Mesenteric fat pad (tissue), 1 donor: ENCODE measurements at regions not wholly inside any gene's neighbourhood (a gene's known extent, or its start where the extent isn't known, plus 50 kb on each side); places are given as distances from the start of the nearest gene placed in this dataset.
"Not testable (repeated sequence)": the region's sequence is repeated elsewhere in the genome, so short reads cannot be mapped to it uniquely, and the experiment has no call there.

ENCODE experiments used
- DNase-seq: peaks from one replicate; pipeline ENCODE4 v3.0.0-alpha.2; 2020; ENCODE audit warnings: low spot score
- donor health status: DM: yes; HTN: yes; CAD: no.

DNA sequence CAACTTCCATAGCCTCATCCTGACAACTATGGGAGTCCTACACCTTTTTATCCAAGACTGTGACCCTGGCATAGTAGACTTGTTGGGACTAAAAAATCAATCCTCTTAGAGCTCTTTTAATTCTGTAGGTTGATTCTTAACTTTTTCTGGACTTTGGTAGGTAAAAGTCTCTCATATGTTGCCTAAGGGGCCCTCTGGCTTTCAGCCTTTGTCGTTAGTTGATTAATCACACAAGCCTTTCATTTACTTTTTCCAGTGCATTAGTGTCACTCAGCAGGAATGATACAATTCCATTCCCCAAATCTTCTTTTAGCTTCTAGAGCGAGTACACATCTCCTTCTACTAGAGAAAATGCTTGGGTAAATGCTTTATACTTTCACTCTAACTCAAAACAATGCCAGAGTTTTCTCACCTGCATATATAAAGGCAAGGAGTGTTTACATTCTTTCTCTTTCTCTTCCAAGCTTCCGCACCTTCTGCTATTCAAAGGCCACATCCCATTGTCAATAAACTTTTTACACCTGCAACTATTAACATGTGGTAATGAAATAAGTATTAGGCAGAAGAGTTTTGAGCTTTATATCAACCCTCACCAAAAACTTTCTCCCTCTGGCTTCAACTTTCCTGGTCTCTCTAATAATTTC lies 516.6 kb downstream of the FAM181B start:
- no peak for DNase-seq

DNA sequence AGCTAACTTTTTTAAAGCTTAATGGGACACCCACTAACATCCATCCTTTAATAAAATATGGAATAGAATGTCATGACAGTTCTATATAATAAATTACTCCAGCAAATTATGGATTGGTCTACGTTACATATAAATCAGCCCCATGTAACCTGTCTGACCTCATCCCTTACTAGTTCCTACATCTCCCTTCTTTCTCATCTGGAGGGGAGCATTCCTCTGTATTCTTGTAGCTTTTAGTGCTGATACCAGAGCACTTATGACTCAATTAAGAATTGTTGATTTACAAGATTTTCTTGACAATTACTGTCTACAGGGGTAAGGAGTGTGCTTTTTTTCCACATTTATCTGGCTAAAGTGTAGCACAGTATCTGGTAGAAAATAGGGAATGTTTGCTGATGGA lies 523.7 kb downstream of the FAM181B start:
- DNase-seq = no peak

DNA sequence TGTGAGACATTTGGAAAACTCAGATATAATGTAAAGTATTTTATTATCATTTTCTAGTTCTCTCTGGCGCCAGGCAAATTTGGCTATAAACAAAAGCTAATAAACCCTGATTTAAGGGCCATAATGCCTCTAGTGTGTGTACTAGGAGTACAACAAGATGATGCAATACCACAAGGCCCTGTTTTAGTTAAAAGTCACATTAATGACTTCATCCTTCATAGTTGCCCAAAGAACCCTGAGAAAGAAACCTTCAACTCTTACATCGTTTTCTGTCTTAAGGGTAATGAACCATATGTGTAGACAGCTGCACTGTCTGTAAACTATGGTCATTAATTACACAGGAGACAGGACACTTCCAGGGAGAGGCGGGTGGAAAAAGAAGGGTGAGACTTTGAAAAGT lies 538.4 kb downstream of the FAM181B start:
- DNase-seq = no peak

DNA sequence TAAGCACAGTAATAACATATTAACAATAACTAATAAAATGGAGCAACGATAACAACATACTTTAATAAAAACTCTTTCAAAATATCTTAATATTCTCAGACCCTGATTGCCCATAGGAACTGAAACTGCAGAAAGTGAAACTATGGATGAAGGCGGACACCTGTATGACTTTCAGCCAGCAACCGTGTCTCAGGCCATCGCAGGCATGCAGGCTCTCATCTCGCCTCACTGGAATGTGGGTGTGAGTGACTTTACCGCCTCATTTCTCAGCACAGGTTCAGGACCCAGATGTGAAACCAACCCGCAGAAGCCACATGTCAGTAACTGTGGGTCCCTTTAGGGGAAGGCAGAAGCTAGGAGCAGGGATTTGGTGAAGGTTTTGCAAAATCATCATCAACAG lies 539.1 kb downstream of the FAM181B start:
- no peak for DNase-seq

DNA sequence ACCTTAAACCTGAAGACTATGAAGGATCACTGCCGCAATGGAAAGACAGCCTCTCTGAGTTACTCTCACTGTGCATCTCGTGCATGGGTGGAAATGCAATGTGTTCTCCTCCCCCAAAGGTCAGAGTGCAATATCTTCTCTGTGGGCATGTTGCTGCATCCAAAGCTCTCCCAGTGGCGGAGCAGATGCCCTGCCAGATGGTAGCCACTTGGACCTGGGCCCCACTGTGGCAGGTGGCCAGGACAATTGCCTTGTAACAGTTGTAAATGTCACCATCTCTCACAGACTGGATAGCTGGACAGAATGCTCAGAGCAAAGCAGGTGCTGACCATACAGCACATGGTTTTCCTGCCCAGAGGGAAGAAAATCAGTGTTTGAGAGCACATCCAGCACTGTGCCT lies 542.0 kb downstream of the FAM181B start:
- no peak for DNase-seq

DNA sequence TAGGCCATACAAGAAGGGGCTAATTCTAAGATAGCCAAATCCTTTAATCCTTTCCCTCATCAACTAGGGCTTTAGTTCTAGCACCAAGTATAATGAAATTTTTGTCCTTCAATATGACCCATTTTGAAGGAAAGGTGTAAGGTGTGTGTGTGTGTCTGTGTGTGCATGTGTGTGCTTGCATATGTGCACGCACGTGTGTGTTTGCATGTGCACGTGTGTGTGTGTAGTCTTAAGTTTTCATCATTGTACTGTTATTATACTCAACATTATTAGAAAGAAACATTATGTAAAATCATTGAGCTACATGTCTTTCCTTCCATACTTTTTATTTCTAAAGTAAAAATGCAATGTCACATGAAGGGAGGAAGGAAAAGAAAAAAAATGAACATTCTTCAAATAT lies 547.7 kb downstream of the FAM181B start:
- no peak for DNase-seq

DNA sequence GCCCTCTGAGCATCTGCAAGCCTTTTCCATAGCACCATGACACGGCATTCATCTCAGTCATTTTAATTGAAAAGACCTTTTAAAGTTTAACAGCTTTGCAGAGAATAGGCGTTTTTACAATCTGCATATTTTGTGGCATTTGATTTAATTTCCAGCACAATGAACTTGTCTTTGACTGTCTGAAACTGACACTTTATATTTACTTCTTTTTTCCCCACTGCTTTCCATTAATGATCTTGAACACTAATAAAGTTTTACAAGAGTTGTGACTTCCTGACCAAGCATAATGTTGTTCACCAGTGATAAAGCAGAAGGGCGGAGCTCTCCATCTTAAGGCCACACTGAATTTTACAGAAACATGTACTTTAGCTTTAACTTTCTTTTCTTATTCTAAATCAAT lies 548.7 kb downstream of the FAM181B start:
- DNase-seq = no peak

DNA sequence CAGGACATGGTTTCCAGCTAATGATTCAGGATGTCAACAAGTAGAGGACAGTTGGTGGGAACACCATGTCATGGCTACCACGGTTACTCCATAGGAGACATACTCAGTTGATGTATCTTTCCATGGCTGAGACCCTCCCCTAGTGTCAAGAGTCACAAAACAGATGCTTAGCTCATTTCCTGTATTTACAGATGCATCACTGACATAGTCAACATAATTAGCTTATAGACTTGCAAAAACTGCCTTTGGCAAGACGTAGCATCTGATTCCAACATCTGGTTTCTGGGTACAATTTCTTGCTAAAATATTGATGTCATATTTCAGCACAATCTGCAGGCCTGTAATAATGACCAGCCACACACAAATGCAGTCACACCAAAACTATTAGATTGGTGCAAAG lies 550.3 kb downstream of the FAM181B start:
- DNase-seq = no peak

DNA sequence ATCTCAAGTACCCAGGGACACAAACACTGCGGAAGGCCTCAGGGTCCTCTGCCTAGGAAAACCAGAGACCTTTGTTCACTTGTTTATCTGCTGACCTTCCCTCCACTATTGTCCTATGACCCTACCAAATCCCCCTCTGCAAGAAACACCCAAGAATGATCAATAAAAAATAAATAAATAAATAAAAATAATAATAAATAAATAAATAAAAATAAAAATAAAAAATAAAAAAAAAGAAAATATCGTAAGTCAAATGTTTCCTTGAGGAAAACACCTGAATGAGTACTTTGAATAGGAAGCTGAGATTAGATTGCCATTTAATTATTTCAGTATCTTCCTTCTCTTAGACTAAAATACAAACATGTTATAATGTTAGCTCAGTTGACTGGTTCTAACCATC lies 551.0 kb downstream of the FAM181B start:
- not testable (repeated sequence) for DNase-seq

DNA sequence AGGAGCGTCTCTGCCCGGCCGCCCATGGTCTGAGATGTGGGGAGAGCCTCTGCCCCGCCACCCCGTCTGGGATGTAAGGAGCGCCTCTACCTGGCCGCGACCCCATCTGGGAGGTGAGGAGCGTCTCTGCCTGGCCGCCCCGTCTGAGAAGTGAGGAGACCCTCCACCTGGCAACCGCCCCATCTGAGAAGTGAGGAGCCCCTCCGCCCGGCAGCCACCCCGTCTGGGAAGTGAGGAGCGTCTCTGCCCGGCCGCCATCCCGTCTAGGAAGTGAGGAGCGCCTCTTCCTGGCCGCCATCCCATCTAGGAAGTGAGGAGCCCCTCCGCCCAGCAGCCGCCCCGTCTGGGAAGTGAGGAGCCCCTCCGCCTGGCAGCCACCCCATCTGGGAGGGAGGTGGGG lies 551.9 kb downstream of the FAM181B start:
- DNase-seq = not testable (repeated sequence)

DNA sequence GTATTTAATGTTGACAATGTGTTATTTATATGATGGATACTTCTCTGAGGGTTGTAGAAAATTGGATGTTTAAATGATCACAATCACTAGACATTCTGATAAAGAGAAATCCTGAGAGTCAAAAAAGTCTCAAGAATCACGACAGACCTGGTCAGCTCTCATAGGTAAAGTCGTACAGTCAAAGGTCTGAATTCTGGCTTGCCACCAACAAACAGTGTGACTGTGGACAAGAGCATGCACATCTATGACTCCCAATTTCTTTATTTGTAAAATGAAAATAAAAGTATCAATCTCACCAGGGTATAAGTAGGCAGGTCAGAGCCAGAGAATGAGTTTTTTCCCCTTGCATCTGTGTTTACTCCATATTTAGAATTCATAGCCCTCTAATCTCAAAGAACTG lies 556.7 kb downstream of the FAM181B start:
- DNase-seq = no peak

DNA sequence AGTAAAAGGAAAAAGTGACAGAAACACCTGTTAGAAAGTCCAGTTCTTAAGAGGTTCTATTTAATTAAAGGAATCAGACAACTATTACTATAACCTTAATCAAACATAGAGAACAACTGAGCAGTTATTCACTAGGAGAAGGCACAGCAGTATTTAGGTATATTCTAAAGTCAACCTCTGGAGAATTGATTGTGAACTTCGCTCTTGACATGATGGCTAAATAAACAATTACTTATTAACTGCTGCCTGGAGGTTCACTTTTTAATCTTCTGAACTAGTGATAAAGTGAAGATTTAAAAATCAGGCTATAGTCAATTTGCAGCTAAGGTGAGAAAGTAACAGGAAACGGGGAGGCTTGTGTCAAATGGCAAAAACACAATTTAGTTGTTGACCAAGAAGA lies 557.3 kb downstream of the FAM181B start:
- DNase-seq = no peak

DNA sequence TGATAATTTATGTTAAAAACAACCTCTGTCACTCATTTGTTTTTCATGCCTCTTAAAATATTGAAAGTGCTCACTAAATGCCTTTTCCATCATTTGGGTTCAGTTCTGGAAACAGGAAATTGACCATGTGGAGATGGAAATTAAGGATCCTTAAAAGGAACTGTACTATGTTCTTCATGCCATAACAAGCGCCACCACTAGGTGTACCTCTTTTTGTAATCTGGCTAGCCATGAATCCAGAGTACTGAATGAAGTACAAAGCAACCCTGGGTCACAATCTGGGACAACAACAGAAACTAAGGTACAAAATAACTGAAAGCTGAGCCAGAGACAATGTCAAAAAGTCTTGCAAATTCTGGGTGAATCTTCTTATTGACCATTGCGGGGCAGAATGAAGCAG lies 559.1 kb downstream of the FAM181B start:
- DNase-seq = no peak

DNA sequence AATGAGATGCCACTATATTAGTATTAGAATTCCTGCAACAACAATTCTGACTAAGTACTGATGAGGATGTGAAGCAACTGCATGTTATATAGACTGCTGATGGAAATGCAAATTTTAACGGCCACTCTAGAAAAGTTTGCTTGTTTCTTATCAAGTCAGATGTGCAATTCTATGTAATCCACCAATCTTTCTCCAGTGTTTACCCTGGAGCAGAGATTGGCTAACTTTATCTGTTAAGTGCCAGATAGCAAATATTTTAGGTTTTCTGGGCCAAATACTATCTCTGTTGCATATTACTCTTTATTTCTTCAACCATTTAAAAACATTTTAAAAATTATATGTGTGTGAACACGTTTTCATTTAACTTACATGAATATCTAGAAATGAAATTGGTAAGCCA lies 586.9 kb downstream of the FAM181B start:
- DNase-seq = no peak

DNA sequence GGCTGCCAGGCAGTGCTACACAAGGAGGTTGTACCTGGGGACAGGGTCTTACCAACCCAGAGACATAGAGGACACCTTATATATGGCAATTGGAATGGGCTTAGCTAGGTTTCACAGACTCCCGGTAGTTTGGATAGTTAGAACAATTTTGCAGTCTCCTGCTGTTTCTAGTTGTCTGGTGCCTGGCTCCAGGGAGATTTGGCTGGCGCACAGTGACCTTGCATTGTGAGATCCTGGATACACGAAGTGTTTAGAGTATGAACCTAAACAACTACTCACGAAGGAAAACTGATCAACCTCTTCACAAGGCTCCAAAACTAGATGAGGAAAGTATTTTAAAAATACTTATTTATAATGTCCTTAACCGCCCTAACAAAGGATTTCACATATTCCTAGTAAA lies 614.7 kb downstream of the FAM181B start:
- no peak for DNase-seq

DNA sequence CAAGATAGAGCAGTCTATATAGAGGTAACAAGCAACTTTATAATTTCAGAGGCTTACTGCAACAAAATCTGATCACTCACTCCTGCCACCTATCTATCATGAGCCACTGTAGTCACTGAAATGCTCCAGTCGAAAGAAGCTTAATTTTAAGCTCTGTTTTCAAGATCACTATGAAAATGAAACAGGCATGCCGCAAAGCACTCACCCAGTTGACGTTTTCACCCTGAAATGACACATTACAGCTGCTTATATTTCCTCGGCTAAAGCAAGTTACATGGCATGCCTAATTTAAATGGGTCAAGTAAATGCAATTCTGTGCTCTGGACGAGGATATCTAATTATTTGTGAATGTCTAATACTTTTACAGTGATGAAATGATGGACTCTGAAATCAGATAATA lies 616.3 kb downstream of the FAM181B start:
- no peak for DNase-seq

DNA sequence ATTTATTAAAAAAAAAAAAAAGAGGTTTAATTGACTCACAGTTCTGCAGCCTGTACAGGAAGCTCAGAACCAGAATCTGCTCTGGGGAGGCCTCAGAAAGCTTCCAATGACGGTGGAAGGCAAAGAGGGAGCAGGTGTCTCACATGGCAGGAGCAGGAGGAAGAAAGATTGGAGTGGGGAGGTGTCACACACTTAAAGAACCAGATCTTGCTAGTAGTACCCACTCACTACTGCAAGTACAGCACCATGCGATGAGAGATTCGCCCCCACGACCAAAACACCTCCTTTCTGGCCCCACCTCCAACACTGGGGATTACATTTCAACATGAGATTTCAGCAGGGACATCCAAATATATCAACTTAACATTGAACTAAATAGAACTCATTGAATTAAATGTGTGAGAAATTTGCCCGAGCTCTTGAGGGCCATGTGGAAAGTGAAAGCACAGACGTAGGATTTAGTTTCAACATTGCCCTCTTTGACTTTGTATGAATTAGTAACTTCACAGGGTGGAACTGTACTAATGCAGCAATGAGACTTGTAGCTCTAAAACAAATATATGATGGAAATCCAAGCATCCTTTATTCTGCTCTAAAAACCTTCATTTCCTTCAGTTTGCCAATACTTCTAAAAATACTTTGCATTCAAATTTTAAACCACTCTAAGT lies 628.2 kb downstream of the FAM181B start:
- DNase-seq = no peak

DNA sequence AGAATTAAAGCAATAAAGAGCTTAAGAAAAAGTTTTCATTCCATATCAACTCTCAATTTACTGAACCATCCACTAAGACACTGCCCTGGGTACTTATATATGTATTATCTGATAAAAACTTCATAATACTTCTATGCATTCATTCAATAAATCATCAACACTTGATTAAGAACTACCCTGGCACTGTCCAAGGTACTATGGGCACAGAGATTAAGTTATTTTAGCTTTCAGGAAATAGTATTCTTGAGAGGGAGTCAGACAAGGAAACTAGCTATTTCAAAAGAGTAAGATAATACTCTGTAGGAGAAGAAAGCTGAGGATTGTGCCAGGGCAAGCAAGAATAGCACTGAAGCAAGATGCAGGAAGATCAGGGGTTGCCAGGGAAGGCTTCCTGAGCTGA lies 640.8 kb downstream of the FAM181B start:
- no peak for DNase-seq

DNA sequence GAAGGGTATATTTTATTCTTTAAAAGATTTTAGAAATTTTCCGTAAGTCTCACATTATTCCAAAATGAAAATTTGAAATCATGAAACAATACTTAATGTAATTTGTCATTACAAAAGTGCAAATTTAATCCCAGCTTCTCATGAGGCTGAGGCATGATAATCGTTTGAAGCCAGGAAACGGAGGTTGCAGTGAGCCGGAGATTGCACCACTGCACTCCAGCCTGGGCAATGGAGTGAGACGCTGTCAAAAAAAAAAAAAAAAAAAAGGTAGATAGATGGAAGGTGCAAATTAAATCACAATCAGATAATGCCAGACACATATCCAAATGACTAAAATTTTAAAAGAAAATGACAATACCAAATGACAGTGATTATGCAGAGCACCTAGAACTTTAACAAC lies 644.2 kb downstream of the FAM181B start:
- no peak for DNase-seq

DNA sequence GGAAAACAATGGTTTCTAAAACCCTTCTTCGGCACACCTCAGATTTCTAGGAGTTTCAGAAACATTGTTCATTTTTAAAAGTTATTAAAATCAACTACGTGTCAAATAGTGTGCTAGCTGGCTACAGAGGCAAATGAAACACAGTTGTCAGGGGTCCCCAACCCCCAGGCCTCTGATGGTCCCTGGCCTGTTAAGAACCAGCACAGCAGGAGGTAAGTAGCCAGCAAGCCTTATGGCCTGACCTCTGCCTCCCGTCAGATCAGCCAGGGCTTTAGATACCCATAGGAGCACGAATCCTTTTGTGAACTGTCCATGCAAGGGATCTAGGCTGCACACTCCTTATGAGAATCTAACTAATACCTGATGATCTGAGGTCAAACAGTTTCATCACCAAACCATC lies 648.2 kb downstream of the FAM181B start:
- no peak for DNase-seq

DNA sequence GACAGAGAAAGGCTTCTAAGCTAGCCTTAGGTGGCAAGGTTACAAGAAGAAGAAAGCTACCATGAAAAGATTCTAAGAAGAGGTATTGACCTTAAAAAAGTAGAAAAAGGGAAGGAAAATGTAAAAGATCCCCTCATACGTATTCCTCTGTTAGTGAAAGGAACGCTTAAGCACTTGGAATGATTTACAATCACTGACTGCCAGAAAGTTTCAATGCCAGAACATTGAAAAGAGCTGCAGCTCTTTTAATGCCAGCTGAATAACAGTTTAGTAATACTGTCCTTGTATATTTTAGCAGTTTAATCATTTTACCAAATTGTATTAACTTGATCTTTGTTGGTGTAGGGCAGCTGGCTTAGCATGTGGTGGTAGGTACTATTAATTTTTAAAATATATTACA lies 650.7 kb downstream of the FAM181B start:
- DNase-seq = no peak

DNA sequence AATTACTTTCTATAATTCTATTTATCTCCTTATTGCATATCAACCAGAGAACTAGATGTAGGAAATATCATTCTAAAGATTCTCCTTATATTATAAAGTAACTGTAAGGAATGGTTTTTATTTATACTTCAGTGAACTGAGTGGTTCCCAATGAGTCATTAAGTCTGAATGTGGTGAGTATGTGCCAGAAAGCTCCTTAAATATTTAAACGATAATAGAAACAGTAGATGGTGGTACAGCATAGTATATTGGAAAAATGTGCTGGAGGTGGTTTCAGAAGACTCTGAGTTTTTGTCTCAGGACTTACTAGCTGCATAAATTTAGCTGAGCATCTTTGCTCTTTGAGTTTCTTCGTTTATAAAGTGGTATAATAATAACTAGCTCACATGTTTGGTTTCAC lies 653.5 kb downstream of the FAM181B start:
- no peak for DNase-seq

DNA sequence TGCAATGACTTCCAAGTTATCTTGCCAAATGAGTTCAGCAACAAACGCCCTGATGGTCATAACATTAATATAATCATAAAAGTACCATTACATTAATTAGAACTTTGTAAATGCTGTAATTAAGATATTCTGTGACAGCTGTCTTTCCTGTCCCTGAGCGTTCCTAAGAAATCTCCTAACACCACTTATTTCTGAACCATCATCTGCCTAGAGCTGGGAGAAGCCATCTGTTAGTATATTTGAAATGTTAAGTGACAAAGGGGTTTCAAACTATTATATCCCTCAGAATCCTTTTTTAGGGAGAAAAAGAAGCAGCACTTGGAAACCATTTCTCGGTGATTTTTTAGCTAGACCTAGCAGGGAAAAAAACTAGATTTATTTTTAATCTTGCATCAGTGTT lies 657.5 kb downstream of the FAM181B start:
- DNase-seq = no peak

DNA sequence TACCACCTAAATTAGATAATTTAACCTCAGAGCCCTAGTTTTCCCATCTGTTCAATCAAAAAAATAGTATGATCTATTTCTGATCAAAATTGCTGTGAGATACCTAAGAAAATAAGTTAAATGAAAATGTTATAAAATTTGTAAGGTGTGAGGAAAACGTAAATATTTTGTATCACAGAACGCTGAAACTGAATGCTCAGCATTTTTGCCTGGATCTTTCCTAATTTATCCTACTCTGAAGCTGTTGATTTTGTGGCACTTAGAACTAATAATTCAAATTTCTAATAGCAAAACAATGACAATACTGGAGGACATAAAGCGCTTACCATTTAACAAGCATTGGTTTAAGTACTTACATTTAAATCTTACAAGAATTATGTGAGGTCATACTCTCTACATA lies 674.2 kb downstream of the FAM181B start:
- no peak for DNase-seq
